ENCODE measurements at regions not wholly inside any gene's neighbourhood (a gene's known extent, or its start where the extent isn't known, plus 50 kb on each side); places are given as distances from the start of the nearest gene placed in this dataset.

DNA sequence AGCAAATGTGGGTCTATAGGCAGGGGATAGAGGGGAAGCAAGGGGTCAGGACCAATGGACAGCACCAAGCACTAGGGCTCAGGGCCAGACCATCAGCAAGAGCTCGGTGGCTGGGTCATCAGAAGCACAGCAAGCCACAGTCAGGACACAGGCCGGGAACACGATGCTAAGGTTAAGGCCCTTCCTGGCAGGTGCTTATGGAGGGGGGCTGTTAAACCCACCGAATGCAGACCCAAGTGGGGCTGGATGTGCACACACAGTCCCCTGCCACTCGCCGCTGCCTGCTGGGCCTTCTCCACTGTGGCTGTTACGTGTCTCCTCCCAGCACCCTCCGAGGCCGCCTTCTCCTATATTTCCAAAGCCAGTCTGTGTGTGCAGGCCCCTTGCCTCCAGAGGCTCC, 220.1 kb downstream of the TOMM20 start:
- TF ChIP-seq TAF1 (IDR thresholded peaks at IDR 0.05; ENCODE audit: low read depth) (no peak), RAD21 (IDR thresholded peaks at IDR 0.05; ENCODE audit: low read depth) (no peak), REST (IDR thresholded peaks at IDR 0.05; ENCODE audit: low read depth) (no peak), CREB1 (IDR thresholded peaks at IDR 0.05; ENCODE audit: low read depth) (no peak), NFIC (IDR thresholded peaks at IDR 0.05) (no peak), CEBPB (IDR thresholded peaks at IDR 0.05) (no peak), MAX (IDR thresholded peaks at IDR 0.05) (no peak)

DNA sequence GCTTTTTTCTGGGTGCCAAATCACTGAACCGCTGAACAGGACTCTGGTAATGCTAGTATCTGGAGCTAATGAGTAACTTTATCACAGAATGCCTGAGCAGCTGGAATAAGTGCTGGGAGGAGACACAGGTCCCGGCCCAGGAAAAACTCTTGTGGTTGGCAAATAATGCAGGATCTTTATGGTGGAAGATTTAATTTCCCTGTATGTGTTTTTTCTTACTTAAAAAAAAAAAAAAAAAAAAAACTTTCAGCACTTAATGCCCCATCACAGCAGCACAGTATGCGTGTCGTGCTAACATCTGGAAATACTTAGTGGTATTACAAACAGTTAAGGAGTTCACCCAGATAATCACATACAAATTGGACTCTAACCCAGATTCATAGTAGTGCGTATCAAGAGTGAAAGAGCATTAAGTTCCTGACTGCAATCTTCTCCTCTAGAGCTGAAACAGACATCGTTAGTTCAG, 220.7 kb downstream of the TOMM20 start:
- no peak for TF ChIP-seq REST (IDR thresholded peaks at IDR 0.05; ENCODE audit: low read depth)
- no peak for TF ChIP-seq CEBPB (IDR thresholded peaks at IDR 0.05)
- TF ChIP-seq FOXM1 (IDR thresholded peaks at IDR 0.05; ENCODE audit: borderline replicate concordance, low read depth): no peak
- TF ChIP-seq TAF1 (IDR thresholded peaks at IDR 0.05; ENCODE audit: low read depth): no peak
- no peak for TF ChIP-seq NFIC (IDR thresholded peaks at IDR 0.05)
- no peak for TF ChIP-seq CREB1 (IDR thresholded peaks at IDR 0.05; ENCODE audit: low read depth)

- TF ChIP-seq, protein P1, sequence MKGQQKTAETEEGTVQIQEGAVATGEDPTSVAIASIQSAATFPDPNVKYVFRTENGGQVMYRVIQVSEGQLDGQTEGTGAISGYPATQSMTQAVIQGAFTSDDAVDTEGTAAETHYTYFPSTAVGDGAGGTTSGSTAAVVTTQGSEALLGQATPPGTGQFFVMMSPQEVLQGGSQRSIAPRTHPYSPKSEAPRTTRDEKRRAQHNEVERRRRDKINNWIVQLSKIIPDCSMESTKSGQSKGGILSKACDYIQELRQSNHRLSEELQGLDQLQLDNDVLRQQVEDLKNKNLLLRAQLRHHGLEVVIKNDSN (IDR thresholded peaks at IDR 0.05): no peak
- TF ChIP-seq CREB1 (IDR thresholded peaks at IDR 0.05; ENCODE audit: low read depth) (no peak), EGR1 (IDR thresholded peaks at IDR 0.05) (no peak), RAD21 (IDR thresholded peaks at IDR 0.05; ENCODE audit: low read depth) (no peak), TAF1 (IDR thresholded peaks at IDR 0.05; ENCODE audit: low read depth) (no peak), TEAD4 (IDR thresholded peaks at IDR 0.05) (no peak), YY1 (IDR thresholded peaks at IDR 0.05; ENCODE audit: low read depth) (no peak), FOXM1 (IDR thresholded peaks at IDR 0.05; ENCODE audit: borderline replicate concordance, low read depth) (no peak), CEBPB (IDR thresholded peaks at IDR 0.05) (no peak), MAX (IDR thresholded peaks at IDR 0.05) (no peak), ZBTB7A (IDR thresholded peaks at IDR 0.05; ENCODE audit: low read depth) (no peak), EP300 (IDR thresholded peaks at IDR 0.05; ENCODE audit: borderline replicate concordance) (no peak), TCF12 (IDR thresholded peaks at IDR 0.05; ENCODE audit: low read depth) (no peak), NFIC (IDR thresholded peaks at IDR 0.05) (no peak), REST (IDR thresholded peaks at IDR 0.05; ENCODE audit: low read depth) (no peak)
Observed at GRCh38 chr1:234907208-234907939, 221.3 kb downstream of the TOMM20 start.

GRCh38 chr1:234906654-234907053, 222.0 kb downstream of the TOMM20 start:
- TF ChIP-seq EGR1 (IDR thresholded peaks at IDR 0.05) (no peak), EP300 (IDR thresholded peaks at IDR 0.05; ENCODE audit: borderline replicate concordance) (no peak), CREB1 (IDR thresholded peaks at IDR 0.05; ENCODE audit: low read depth) (no peak), CEBPB (IDR thresholded peaks at IDR 0.05) (no peak), ZBTB7A (IDR thresholded peaks at IDR 0.05; ENCODE audit: low read depth) (no peak), FOXM1 (IDR thresholded peaks at IDR 0.05; ENCODE audit: borderline replicate concordance, low read depth) (no peak), RAD21 (IDR thresholded peaks at IDR 0.05; ENCODE audit: low read depth) (no peak), YY1 (IDR thresholded peaks at IDR 0.05; ENCODE audit: low read depth) (no peak), TCF12 (IDR thresholded peaks at IDR 0.05; ENCODE audit: low read depth) (no peak), MAX (IDR thresholded peaks at IDR 0.05) (no peak), TEAD4 (IDR thresholded peaks at IDR 0.05) (no peak), TAF1 (IDR thresholded peaks at IDR 0.05; ENCODE audit: low read depth) (no peak), NFIC (IDR thresholded peaks at IDR 0.05) (no peak), REST (IDR thresholded peaks at IDR 0.05; ENCODE audit: low read depth) (no peak)
- TF ChIP-seq, protein P1 (IDR thresholded peaks at IDR 0.05): no peak
